Breast epithelium (tissue), 4 donors: ENCODE measurements at regions not wholly inside any gene's neighbourhood (a gene's known extent, or its start where the extent isn't known, plus 50 kb on each side); places are given as distances from the start of the nearest gene placed in this dataset.

Experiments
- DNase-seq, 2 donors: peaks; one replicate each; pipeline ENCODE4 v3.0.0-alpha.2; 2019; ENCODE audit warnings: low spot score in 2 of 2
- H3K27ac ChIP-seq, 2 donors: fragments of 200-600 bp; sonication (generic) in 1 of 2; one replicate each; pipeline ENCODE4 v1.5.1; 2016 to 2019; ENCODE audit warnings: mild to moderate bottlenecking in 1 of 2
- H3K27me3 ChIP-seq, 2 donors: fragments of 200-600 bp; sonication (generic) in 1 of 2; one replicate each; pipeline versions ENCODE4 v1.5.1 to v1.6.0; 2017 to 2019; ENCODE audit warnings: control low read depth in 1 of 2, mild to moderate bottlenecking in 1 of 2
- H3K36me3 ChIP-seq: fragments of 200-600 bp; one replicate; pipeline ENCODE4 v1.5.1; 2019
- H3K4me1 ChIP-seq, 2 donors: fragments of 200-600 bp; sonication (generic); one replicate each; pipeline ENCODE4 v1.5.1; 2016 to 2019; ENCODE audit warnings: control low read depth in 1 of 2
- H3K4me3 ChIP-seq, 3 donors: fragments of 200-600 bp; sonication (generic); 1 replicate in 2 of 3; 2 replicates in 1 of 3; pipeline ENCODE4 v1.5.1; 2016 to 2019; ENCODE audit warnings: mild to moderate bottlenecking in 3 of 3, moderate library complexity in 2 of 3
- H3K9me3 ChIP-seq, 2 donors: fragments of 200-600 bp; sonication (generic) in 1 of 2; one replicate each; pipeline ENCODE4 v1.5.1; 2016 to 2019; ENCODE audit warnings: control low read depth in 1 of 2
- CTCF ChIP-seq, 3 donors: fragments of 450-650 bp; IDR thresholded peaks; one replicate each; pipeline ENCODE4 v1.5.1; 2016 to 2017; ENCODE audit warnings: antibody characterized with exemption in 3 of 3, mild to moderate bottlenecking in 3 of 3, moderate library complexity in 3 of 3
- POLR2A ChIP-seq: fragments of 450-650 bp; IDR thresholded peaks from one replicate; pipeline ENCODE4 v1.6.1; 2016; ENCODE audit warnings: antibody characterized with exemption, mild to moderate bottlenecking, moderate library complexity
- POLR2AphosphoS5 ChIP-seq, 3 donors: sonication (generic); formaldehyde crosslinking; IDR thresholded peaks; one replicate each; pipeline ENCODE4 v1.6.1; 2017; ENCODE audit warnings: antibody characterized with exemption in 3 of 3
- intact Hi-C: fragments of 100-400 bp; cut with DNase I; formaldehyde crosslinking; loops from one replicate; pipeline ENCODE4 v1.15.1; 2023; ENCODE audit warnings: low total_unique reads

GRCh38 chr6:27630727-27631608 is 158.1 kb upstream of the ZNF184 start:
- TF ChIP-seq POLR2AphosphoS5 (IDR thresholded peaks at IDR 0.05) (no peak), POLR2A (no peak), CTCF (IDR thresholded peaks at IDR 0.05) (no peak)
- no peaks in the 10 kb centered on the region for H3K36me3 ChIP-seq
- intact Hi-C loops = no loop called here
- no peaks in the 10 kb centered on the region for H3K4me1 ChIP-seq
- DNase-seq = no peak
- H3K9me3 ChIP-seq = no peaks in the 10 kb centered on the region
- no peak overlapping the region for H3K27ac ChIP-seq
- H3K4me3 ChIP-seq = peak overlapping the region in 2 of 3 donors; percentile 20 to 46
- peaks cover 0 to 53% of the 10 kb centered on the region in 2 donors for H3K27me3 ChIP-seq

GRCh38 chr6:27624694-27625262 is 151.9 kb upstream of the ZNF184 start:
- H3K27me3 ChIP-seq = peaks cover 0 to 49% of the 10 kb centered on the region in 2 donors
- intact Hi-C loops = no loop called here
- TF ChIP-seq CTCF (IDR thresholded peaks at IDR 0.05) (no peak), POLR2AphosphoS5 (IDR thresholded peaks at IDR 0.05) (no peak), POLR2A (no peak)

GRCh38 chr6:27623103-27623502 is 150.2 kb upstream of the ZNF184 start:
- H3K4me1 ChIP-seq = no peaks in the 10 kb centered on the region
- peaks cover 0 to 57% of the 10 kb centered on the region in 2 donors for H3K27me3 ChIP-seq
- no peak for TF ChIP-seq POLR2AphosphoS5 (IDR thresholded peaks at IDR 0.05)
- no peak for TF ChIP-seq POLR2A
- TF ChIP-seq CTCF (IDR thresholded peaks at IDR 0.05) = no peak
- H3K9me3 ChIP-seq = no peaks in the 10 kb centered on the region
- no peaks in the 10 kb centered on the region for H3K36me3 ChIP-seq
- intact Hi-C loops = no loop called here
- H3K27ac ChIP-seq = no peak overlapping the region
- DNase-seq = no peak
- no peak overlapping the region for H3K4me3 ChIP-seq

More at GRCh38 chr6:27624694-27625262, 151.9 kb upstream of the ZNF184 start:
- H3K4me3 ChIP-seq = no peak overlapping the region
- no peaks in the 10 kb centered on the region for H3K36me3 ChIP-seq
- H3K9me3 ChIP-seq = no peaks in the 10 kb centered on the region
- no peak for DNase-seq
- no peak overlapping the region for H3K27ac ChIP-seq
- no peaks in the 10 kb centered on the region for H3K4me1 ChIP-seq

GRCh38 chr6:27619436-27619835 is 146.5 kb upstream of the ZNF184 start:
- Histone ChIP-seq H3K36me3 (no peaks in the 10 kb centered on the region), H3K4me3 (no peak overlapping the region), H3K27me3 (peaks cover 0 to 73% of the 10 kb centered on the region in 2 donors), H3K27ac (no peak overlapping the region), H3K4me1 (no peaks in the 10 kb centered on the region), H3K9me3 (no peaks in the 10 kb centered on the region)
- DNase-seq = no peak
- intact Hi-C loops = no loop called here
- TF ChIP-seq POLR2AphosphoS5 (IDR thresholded peaks at IDR 0.05) (no peak), CTCF (IDR thresholded peaks at IDR 0.05) (no peak), POLR2A (no peak)
